ENCODE measurements at regions not wholly inside any gene's neighbourhood (a gene's known extent, or its start where the extent isn't known, plus 50 kb on each side); places are given as distances from the start of the nearest gene placed in this dataset.

DNA sequence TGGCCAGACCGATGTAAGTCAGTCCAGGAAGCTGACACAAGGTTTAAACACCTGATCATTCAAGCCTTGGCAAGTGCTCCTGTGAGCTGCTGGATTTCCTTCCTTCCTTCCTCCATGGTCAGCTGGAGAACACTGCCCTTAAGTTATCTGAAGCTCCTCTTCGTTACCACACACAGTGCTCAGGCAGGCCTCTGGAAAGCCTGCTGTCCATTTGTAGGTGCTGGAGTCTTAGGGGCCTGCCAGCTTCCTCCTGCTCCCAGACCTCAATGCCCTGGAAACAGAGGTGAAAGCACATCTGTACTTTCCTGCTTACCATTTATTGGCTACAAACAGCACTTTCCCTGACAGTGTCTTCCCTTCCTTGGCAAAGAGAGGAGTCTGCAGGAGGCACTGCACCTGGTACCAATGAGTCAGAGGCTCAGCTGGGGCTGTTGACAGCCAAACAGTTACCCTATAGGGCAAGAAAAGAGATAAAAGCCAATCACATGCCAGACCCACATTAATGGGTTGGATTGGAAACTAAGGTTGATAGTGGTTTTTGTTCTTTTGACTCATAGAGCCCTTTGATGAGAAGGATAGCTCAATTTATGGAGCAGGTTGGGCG lies 72.6 kb upstream of the PUM3 start:
- Mint-ChIP-seq H3K4me1 (ENCODE audit: insufficient read depth, unreplicated experiment) (no peaks in the 10 kb centered on the region), H3K27me3 (ENCODE audit: insufficient read depth, unreplicated experiment) (peaks cover 34% of the 10 kb centered on the region), H3K27ac (ENCODE audit: low read depth, unreplicated experiment) (no peak overlapping the region), H3K9me3 (ENCODE audit: unreplicated experiment) (no peaks in the 10 kb centered on the region), H3K36me3 (ENCODE audit: insufficient read depth, unreplicated experiment) (no peaks in the 10 kb centered on the region), H3K4me3 (ENCODE audit: unreplicated experiment) (no peak overlapping the region)
- ChIA-PET POLR2A (no interaction called here), CTCF (no interaction called here)
- BruUV-seq (replicated peaks): no TSS peak
- intact Hi-C loops (cut with micrococcal nuclease): no loop called here
- TF ChIP-seq, protein P1, sequence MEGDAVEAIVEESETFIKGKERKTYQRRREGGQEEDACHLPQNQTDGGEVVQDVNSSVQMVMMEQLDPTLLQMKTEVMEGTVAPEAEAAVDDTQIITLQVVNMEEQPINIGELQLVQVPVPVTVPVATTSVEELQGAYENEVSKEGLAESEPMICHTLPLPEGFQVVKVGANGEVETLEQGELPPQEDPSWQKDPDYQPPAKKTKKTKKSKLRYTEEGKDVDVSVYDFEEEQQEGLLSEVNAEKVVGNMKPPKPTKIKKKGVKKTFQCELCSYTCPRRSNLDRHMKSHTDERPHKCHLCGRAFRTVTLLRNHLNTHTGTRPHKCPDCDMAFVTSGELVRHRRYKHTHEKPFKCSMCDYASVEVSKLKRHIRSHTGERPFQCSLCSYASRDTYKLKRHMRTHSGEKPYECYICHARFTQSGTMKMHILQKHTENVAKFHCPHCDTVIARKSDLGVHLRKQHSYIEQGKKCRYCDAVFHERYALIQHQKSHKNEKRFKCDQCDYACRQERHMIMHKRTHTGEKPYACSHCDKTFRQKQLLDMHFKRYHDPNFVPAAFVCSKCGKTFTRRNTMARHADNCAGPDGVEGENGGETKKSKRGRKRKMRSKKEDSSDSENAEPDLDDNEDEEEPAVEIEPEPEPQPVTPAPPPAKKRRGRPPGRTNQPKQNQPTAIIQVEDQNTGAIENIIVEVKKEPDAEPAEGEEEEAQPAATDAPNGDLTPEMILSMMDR (IDR thresholded peaks at IDR 0.05; ENCODE audit: unreplicated experiment): no peak
- DNase-seq (ENCODE audit: unreplicated experiment): peak; percentile 6

DNA sequence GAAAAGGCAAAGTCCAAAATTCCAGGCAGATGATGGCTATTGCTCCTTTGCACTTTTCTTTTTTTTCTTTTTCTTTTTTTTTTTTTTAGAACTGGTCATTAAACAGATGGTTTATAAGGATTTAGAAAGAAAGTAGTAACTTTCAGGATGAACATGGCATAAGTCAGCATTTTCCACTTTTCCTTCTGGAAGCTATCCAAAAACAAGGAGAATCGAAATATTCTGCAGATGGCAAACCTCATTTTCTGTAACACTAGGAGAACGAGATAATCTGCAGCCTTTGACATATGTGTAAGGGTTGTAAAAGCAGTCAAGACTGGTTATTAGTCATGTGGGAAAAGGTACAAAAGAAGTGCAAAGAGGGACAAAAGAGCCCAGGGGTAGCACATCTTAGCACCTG lies 69.1 kb upstream of the PUM3 start:
- Mint-ChIP-seq H3K4me3 (ENCODE audit: unreplicated experiment) (no peak overlapping the region), H3K4me1 (ENCODE audit: insufficient read depth, unreplicated experiment) (no peaks in the 10 kb centered on the region), H3K36me3 (ENCODE audit: insufficient read depth, unreplicated experiment) (no peaks in the 10 kb centered on the region), H3K27me3 (ENCODE audit: insufficient read depth, unreplicated experiment) (peaks cover 37% of the 10 kb centered on the region), H3K9me3 (ENCODE audit: unreplicated experiment) (no peaks in the 10 kb centered on the region), H3K27ac (ENCODE audit: low read depth, unreplicated experiment) (no peak overlapping the region)
- TF ChIP-seq, protein P1 (IDR thresholded peaks at IDR 0.05; ENCODE audit: unreplicated experiment): no peak
- DNase-seq (ENCODE audit: unreplicated experiment): no peak
- BruUV-seq (replicated peaks): no TSS peak
- ChIA-PET CTCF (no interaction called here), POLR2A (no interaction called here)
- intact Hi-C loops (cut with micrococcal nuclease): no loop called here

- POLR2A ChIA-PET: no interaction called here
- CTCF ChIA-PET: interaction anchor here (0.6 to 2.2 kb wide), 3 partner anchors 14 to 361 kb away, joined by 3 to 6 read pairs (median 5); no protein-coding TSS in a partner anchor
- TF ChIP-seq, protein P1 (IDR thresholded peaks at IDR 0.05; ENCODE audit: unreplicated experiment): no peak
- BruUV-seq (replicated peaks): no TSS peak
- Mint-ChIP-seq H3K27me3 (ENCODE audit: insufficient read depth, unreplicated experiment) (peaks cover 24% of the 10 kb centered on the region), H3K36me3 (ENCODE audit: insufficient read depth, unreplicated experiment) (no peaks in the 10 kb centered on the region), H3K9me3 (ENCODE audit: unreplicated experiment) (no peaks in the 10 kb centered on the region), H3K4me3 (ENCODE audit: unreplicated experiment) (no peak overlapping the region), H3K4me1 (ENCODE audit: insufficient read depth, unreplicated experiment) (no peaks in the 10 kb centered on the region), H3K27ac (ENCODE audit: low read depth, unreplicated experiment) (no peak overlapping the region)
- DNase-seq (ENCODE audit: unreplicated experiment): no peak
- intact Hi-C loops (cut with micrococcal nuclease): no loop called here
These were observed 63.5 kb upstream of the PUM3 start for GRCh38 chr9:2907411-2907810.

DNA sequence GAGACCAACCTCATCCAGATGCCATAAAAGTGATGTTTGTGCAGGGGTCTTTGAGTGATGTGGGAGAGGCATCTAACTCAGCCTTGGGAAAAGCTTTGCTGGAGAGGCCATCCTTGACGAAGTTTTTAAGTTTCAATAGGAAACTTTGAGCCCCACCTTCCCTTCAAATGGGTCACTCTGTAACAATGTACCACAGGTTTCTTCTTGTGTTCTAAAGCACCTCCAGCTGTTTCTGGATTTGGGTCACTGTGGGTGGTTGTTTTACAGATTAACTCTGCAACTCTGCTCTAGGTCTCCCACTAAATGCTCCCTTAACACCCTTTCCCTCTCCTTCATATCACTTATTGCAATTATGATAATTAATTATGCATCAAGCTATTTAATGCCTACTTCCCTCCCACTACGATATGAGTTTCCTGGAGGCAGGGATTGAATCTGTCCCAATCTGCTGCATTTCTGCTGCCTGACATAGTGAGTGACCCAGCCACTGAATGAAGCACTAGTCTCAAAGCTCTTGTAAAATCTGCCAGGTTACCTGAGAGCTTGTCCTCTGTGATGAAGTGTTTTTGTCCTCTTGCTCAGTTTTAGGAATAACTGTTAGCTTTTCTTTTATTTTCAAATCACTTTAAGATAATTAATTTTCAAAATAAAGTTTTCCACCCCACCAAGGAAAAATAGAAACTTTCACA lies 60.5 kb upstream of the PUM3 start:
- Mint-ChIP-seq H3K36me3 (ENCODE audit: insufficient read depth, unreplicated experiment) (no peaks in the 10 kb centered on the region), H3K27me3 (ENCODE audit: insufficient read depth, unreplicated experiment) (peaks cover 12% of the 10 kb centered on the region), H3K4me1 (ENCODE audit: insufficient read depth, unreplicated experiment) (no peaks in the 10 kb centered on the region), H3K9me3 (ENCODE audit: unreplicated experiment) (no peaks in the 10 kb centered on the region), H3K4me3 (ENCODE audit: unreplicated experiment) (no peak overlapping the region), H3K27ac (ENCODE audit: low read depth, unreplicated experiment) (no peak overlapping the region)
- BruUV-seq (replicated peaks): no TSS peak
- POLR2A ChIA-PET: no interaction called here
- intact Hi-C loops (cut with micrococcal nuclease): no loop called here
- DNase-seq (ENCODE audit: unreplicated experiment): no peak
- CTCF ChIA-PET: interaction anchor here (1.2 kb wide), 1 partner anchor 18 kb away, joined by 4 read pairs; no protein-coding TSS in a partner anchor
- TF ChIP-seq, protein P1 (IDR thresholded peaks at IDR 0.05; ENCODE audit: unreplicated experiment): no peak

All from MCF 10A (cell line).